ENCODE measurements at regions not wholly inside any gene's neighbourhood (a gene's known extent, or its start where the extent isn't known, plus 50 kb on each side); places are given as distances from the start of the nearest gene placed in this dataset.

DNA sequence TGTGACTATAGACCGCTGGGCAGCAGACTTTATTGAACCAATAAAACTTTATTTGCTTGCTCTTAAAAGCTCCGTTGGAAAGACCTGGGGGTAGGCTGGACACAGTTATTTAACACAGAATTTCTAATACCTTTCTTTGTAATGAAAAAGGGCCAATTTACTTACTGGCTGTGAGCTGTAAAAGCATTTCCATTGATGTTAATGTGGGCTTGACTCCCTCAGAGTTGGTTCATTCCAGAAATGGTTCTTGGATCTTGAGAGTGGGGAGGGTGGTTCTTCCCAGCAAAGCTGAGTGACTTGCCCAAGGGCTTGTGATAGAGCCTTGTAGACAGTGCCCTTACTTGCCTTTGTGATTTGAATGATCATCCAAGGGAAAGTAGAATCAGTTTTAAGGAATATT, 100.6 kb downstream of the SOX4 start:
- no peaks in the 10 kb centered on the region for H3K79me2 ChIP-seq (ENCODE audit: control insufficient read depth, low read length)
- no peaks in the 10 kb centered on the region for H3K9me2 ChIP-seq (replicated peaks; ENCODE audit: control insufficient read depth, low read length)
- no peaks in the 10 kb centered on the region for H3K9me3 ChIP-seq (ENCODE audit: control insufficient read depth, insufficient read depth, low read length)
- H3K27ac ChIP-seq (ENCODE audit: low read depth, low read length) = no peak overlapping the region
- TF ChIP-seq, protein P1, sequence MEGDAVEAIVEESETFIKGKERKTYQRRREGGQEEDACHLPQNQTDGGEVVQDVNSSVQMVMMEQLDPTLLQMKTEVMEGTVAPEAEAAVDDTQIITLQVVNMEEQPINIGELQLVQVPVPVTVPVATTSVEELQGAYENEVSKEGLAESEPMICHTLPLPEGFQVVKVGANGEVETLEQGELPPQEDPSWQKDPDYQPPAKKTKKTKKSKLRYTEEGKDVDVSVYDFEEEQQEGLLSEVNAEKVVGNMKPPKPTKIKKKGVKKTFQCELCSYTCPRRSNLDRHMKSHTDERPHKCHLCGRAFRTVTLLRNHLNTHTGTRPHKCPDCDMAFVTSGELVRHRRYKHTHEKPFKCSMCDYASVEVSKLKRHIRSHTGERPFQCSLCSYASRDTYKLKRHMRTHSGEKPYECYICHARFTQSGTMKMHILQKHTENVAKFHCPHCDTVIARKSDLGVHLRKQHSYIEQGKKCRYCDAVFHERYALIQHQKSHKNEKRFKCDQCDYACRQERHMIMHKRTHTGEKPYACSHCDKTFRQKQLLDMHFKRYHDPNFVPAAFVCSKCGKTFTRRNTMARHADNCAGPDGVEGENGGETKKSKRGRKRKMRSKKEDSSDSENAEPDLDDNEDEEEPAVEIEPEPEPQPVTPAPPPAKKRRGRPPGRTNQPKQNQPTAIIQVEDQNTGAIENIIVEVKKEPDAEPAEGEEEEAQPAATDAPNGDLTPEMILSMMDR (IDR thresholded peaks at IDR 0.05; ENCODE audit: low read depth, low read length, poor library complexity, severe bottlenecking) = no peak
- no peak for TF ChIP-seq EZH2phosphoT487 (IDR thresholded peaks at IDR 0.05; ENCODE audit: borderline replicate concordance, low read length)
- H3F3A ChIP-seq (ENCODE audit: control insufficient read depth, insufficient read depth) = no peaks in the 10 kb centered on the region
- no peak overlapping the region for H3K4me2 ChIP-seq (ENCODE audit: low read length)
- H3K4me1 ChIP-seq (ENCODE audit: control insufficient read depth, low read length) = no peaks in the 10 kb centered on the region
- H4K20me1 ChIP-seq (ENCODE audit: control insufficient read depth, insufficient read depth, low read depth, low read length) = no peaks in the 10 kb centered on the region
- H3K4me3 ChIP-seq (ENCODE audit: low read length) = no peak overlapping the region
- no peaks in the 10 kb centered on the region for H3K36me3 ChIP-seq (ENCODE audit: control insufficient read depth, low read length)
- no peaks in the 10 kb centered on the region for H3K27me3 ChIP-seq (ENCODE audit: control insufficient read depth, low read length)

DNA sequence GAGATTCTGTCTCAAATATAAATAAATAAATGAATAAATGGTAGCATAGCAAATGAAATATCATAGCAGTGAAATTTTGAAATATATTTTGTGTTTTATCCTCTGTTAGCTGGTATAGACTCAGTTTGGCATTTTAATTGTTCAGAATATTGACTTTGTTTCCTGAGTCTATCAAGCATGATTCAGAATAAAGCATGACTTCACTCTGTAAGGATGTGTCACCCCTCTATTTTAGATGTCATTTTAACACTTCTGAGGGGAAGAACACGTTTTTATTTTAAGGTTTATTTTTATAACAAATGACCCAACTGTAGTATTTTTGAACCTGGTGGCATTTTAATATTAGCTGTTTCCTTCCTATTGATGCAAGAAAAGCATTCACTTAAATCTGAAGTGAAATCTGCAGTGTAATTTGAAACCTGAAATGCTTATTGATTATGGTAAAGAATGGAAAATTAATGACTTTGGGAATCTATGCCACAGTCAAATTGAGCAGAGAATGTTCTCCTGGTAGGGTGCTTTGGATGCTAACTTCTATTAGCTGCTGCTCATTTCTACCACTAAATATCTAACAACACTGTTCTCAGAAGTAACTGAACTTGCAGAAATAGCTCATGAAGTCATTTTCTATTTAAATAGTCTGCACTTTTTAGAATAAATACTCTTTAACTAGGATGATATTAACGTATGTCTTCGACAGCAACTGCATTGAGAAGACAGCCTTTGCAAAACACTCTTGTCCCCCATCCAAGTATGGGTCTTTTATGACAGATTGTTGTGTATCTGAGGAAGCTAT, 114.2 kb downstream of the SOX4 start:
- Histone ChIP-seq H3K27me3 (ENCODE audit: control insufficient read depth, low read length) (no peaks in the 10 kb centered on the region), H3K9me2 (replicated peaks; ENCODE audit: control insufficient read depth, low read length) (no peaks in the 10 kb centered on the region), H3K36me3 (ENCODE audit: control insufficient read depth, low read length) (no peaks in the 10 kb centered on the region), H3K4me3 (ENCODE audit: low read length) (no peak overlapping the region), H3K4me2 (ENCODE audit: low read length) (no peak overlapping the region), H3K4me1 (ENCODE audit: control insufficient read depth, low read length) (no peaks in the 10 kb centered on the region), H3F3A (ENCODE audit: control insufficient read depth, insufficient read depth) (no peaks in the 10 kb centered on the region), H3K27ac (ENCODE audit: low read depth, low read length) (no peak overlapping the region), H3K9me3 (ENCODE audit: control insufficient read depth, insufficient read depth, low read length) (no peaks in the 10 kb centered on the region), H3K79me2 (ENCODE audit: control insufficient read depth, low read length) (no peaks in the 10 kb centered on the region), H4K20me1 (ENCODE audit: control insufficient read depth, insufficient read depth, low read depth, low read length) (no peaks in the 10 kb centered on the region)
- TF ChIP-seq, protein P1 (IDR thresholded peaks at IDR 0.05; ENCODE audit: low read depth, low read length, poor library complexity, severe bottlenecking) = no peak
- TF ChIP-seq EZH2phosphoT487 (IDR thresholded peaks at IDR 0.05; ENCODE audit: borderline replicate concordance, low read length) = no peak

DNA sequence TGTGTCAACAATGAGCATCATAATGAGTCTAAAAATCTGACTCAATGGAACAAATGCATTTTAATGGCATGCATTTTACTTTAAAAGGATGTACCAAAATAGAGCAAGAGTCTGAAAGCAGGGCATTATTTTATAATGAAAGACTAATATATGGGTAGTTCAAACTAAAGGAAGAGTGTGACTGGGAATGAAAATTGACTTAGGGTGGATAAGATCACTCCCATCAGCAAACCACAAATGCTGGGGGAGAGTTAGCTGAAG, 114.7 kb downstream of the SOX4 start:
- Histone ChIP-seq H3K27me3 (ENCODE audit: control insufficient read depth, low read length) (no peaks in the 10 kb centered on the region), H3K79me2 (ENCODE audit: control insufficient read depth, low read length) (no peaks in the 10 kb centered on the region), H3K9me2 (replicated peaks; ENCODE audit: control insufficient read depth, low read length) (no peaks in the 10 kb centered on the region), H4K20me1 (ENCODE audit: control insufficient read depth, insufficient read depth, low read depth, low read length) (no peaks in the 10 kb centered on the region), H3K36me3 (ENCODE audit: control insufficient read depth, low read length) (no peaks in the 10 kb centered on the region), H3K4me1 (ENCODE audit: control insufficient read depth, low read length) (no peaks in the 10 kb centered on the region), H3F3A (ENCODE audit: control insufficient read depth, insufficient read depth) (no peaks in the 10 kb centered on the region), H3K9me3 (ENCODE audit: control insufficient read depth, insufficient read depth, low read length) (no peaks in the 10 kb centered on the region), H3K27ac (ENCODE audit: low read depth, low read length) (no peak overlapping the region), H3K4me3 (ENCODE audit: low read length) (no peak overlapping the region), H3K4me2 (ENCODE audit: low read length) (no peak overlapping the region)
- TF ChIP-seq EZH2phosphoT487 (IDR thresholded peaks at IDR 0.05; ENCODE audit: borderline replicate concordance, low read length) = no peak
- TF ChIP-seq, protein P1 (IDR thresholded peaks at IDR 0.05; ENCODE audit: low read depth, low read length, poor library complexity, severe bottlenecking) = no peak

Data from DOHH2 (cell line).